Heart left ventricle (tissue), 16 donors: ENCODE measurements at regions not wholly inside any gene's neighbourhood (a gene's known extent, or its start where the extent isn't known, plus 50 kb on each side); places are given as distances from the start of the nearest gene placed in this dataset.

Experiments used
- ATAC-seq, 4 donors: fragments of 200-7000 bp; cut with Tn5 transposase; one replicate each; pipeline ENCODE4 v1.9.1; 2020 to 2022; ENCODE audit warnings: moderate library complexity in 4 of 4, mild to moderate bottlenecking in 3 of 4, moderate number of reproducible peaks in 1 of 4
- DNase-seq, 5 donors: peaks; one replicate each; pipeline ENCODE4 v3.0.0-alpha.2; 2020
- H3K27ac ChIP-seq, 12 donors: fragments of 200-600 bp; sonication (generic) in 4 of 12; one replicate each; pipeline versions ENCODE4 v1.5.0 to v1.8.0; 2016 to 2022; ENCODE audit warnings: mild to moderate bottlenecking in 2 of 12
- H3K27me3 ChIP-seq, 9 donors: fragments of 200-600 bp; sonication (generic) in 2 of 9; one replicate each; pipeline versions ENCODE4 v1.5.1 to v1.8.0; 2016 to 2022; ENCODE audit warnings: mild to moderate bottlenecking in 3 of 9
- H3K36me3 ChIP-seq, 9 donors: fragments of 200-600 bp; sonication (generic) in 2 of 9; one replicate each; pipeline versions ENCODE4 v1.5.0 to v1.8.0; 2018 to 2022; ENCODE audit warnings: mild to moderate bottlenecking in 2 of 9
- H3K4me1 ChIP-seq, 12 donors: fragments of 200-600 bp; sonication (generic) in 4 of 12; one replicate each; pipeline versions ENCODE4 v1.5.0 to v1.8.0; 2016 to 2022; ENCODE audit warnings: mild to moderate bottlenecking in 3 of 12
- H3K4me3 ChIP-seq, 12 donors: fragments of 200-600 bp; sonication (generic) in 4 of 12; one replicate each; pipeline versions ENCODE4 v1.5.0 to v1.8.0; 2017 to 2022; ENCODE audit warnings: mild to moderate bottlenecking in 9 of 12, moderate library complexity in 4 of 12
- H3K9me3 ChIP-seq, 12 donors: fragments of 200-600 bp; sonication (generic) in 4 of 12; one replicate each; pipeline versions ENCODE4 v1.5.0 to v1.8.0; 2016 to 2022; ENCODE audit warnings: mild to moderate bottlenecking in 1 of 12
- POLR2A ChIP-seq, 2 donors: fragments of 450-650 bp; IDR thresholded peaks; one replicate each; pipeline ENCODE4 v1.6.1; 2017; ENCODE audit warnings: antibody characterized with exemption in 2 of 2, mild to moderate bottlenecking in 2 of 2, moderate library complexity in 2 of 2
- WGBS, 4 donors: extraction: QIAGEN DNeasy Blood & Tissue Kit in 2 of 4; methylation state at CpG; one replicate each; pipeline versions ENCODE4 v1.1.5 to v1.1.7; 2013 to 2018; 5-methylcytosine and 5-hydroxymethylcytosine counted together
- intact Hi-C, 10 donors: fragments of 100-400 bp; cut with DNase I; formaldehyde crosslinking; loops; one replicate each; pipeline versions ENCODE4 v1.11.1 to v1.14.2; 2022
- TF ChIP-seq, protein P1 (sequence below), 12 donors: fragments of 200-600 bp; sonication (generic) in 4 of 12; IDR thresholded peaks; one replicate each; pipeline versions ENCODE4 v1.5.0 to v1.8.0; 2018 to 2022; ENCODE audit warnings: antibody characterized with exemption in 12 of 12, mild to moderate bottlenecking in 5 of 12
- donor health status: ischemic (EF 13 %, LVEDD 7.1; RV severe dilation, severe dysfunction).
- donor health status: healthy with polysubstance abuse.
- donor health status: DM: no; HTN: yes; CAD: no.
- donor health status: DM: no; HTN: no; CAD: no.
- donor health status: ischemic (EF 25% LVEDD 6.9; RV normal size, moderate dysfunction).
- donor health status: ischemic (EF 25% LVEDD 5.7; RV mildly dilated, moderate dysfunction).
- donor health status: healthy.
- donor health status: DM: yes; HTN: yes; CAD: no.
- donor health status: ischemic (EF 35%, LVEDD 5.7; RV mildly dilated, moderate dysfunction).
- donor health status: nonischemic (EF 11% LVEDD 7.7; RV severe dilation, severe dysfunction).
- donor health status: DM: yes; HTN: yes; CAD: no.
- donor health status: PGD.
- donor health status: ischemic (EF 29% LVEDD 5.4; RV normal size, mild dysfunction).
- donor health status: nonischemic (EF 23%, LVEDD 6.1; RV moderate dilation, normal function).

DNA sequence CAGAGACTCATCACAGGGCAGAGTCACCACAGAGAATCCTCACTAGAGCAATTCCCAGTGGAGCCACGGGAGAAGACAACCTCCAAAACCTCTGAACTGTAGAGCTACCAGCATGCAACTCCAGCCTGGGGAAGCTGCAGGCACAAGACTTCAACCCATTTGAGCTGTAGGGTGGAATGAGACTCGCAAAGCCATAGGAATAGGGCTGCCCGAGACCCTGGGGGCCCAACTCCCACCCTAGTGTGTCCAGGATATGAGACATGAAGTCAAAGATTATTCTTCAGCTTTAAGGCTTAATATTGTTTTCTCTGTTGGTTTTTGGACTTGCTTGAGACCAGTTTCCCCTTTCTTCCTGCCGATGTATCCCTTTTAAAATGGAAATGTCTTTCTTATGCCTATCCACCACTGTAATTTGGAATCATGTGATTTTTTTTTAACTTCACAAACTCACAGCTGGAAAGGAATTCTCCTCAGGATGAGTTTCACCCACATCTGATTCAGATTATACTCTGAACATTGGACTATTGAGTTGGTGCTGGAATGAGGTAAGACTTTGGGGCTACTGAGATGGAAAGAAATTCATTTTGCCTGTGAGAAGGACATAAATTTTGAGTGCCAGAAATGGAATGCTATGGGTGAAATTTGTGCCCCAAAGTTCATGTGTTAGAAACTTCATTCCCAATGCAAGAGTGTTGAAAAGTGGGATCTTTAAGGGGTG, 59.6 kb upstream of the ST6GALNAC5 start:
- ATAC-seq, result no peak
- TF ChIP-seq POLR2A (IDR thresholded peaks at IDR 0.05), result no peak
- TF ChIP-seq, protein P1, sequence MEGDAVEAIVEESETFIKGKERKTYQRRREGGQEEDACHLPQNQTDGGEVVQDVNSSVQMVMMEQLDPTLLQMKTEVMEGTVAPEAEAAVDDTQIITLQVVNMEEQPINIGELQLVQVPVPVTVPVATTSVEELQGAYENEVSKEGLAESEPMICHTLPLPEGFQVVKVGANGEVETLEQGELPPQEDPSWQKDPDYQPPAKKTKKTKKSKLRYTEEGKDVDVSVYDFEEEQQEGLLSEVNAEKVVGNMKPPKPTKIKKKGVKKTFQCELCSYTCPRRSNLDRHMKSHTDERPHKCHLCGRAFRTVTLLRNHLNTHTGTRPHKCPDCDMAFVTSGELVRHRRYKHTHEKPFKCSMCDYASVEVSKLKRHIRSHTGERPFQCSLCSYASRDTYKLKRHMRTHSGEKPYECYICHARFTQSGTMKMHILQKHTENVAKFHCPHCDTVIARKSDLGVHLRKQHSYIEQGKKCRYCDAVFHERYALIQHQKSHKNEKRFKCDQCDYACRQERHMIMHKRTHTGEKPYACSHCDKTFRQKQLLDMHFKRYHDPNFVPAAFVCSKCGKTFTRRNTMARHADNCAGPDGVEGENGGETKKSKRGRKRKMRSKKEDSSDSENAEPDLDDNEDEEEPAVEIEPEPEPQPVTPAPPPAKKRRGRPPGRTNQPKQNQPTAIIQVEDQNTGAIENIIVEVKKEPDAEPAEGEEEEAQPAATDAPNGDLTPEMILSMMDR (IDR thresholded peaks at IDR 0.05), result no peak
- Histone ChIP-seq H3K27me3 (no peaks in the 10 kb centered on the region), H3K9me3 (no peaks in the 10 kb centered on the region), H3K4me1 (no peaks in the 10 kb centered on the region), H3K27ac (no peak overlapping the region), H3K36me3 (no peaks in the 10 kb centered on the region), H3K4me3 (no peak overlapping the region)
- intact Hi-C loops, result no loop called here
- no peak for DNase-seq
- 79 to 85% (median 83%) methylated on average over 4 of the region's 4 CpGs for WGBS, 4 donors
